Coronary artery (tissue), 2 donors: ENCODE measurements at regions not wholly inside any gene's neighbourhood (a gene's known extent, or its start where the extent isn't known, plus 50 kb on each side); places are given as distances from the start of the nearest gene placed in this dataset.

Experiments used
- DNase-seq: peaks from one replicate; pipeline ENCODE4 v3.0.0-alpha.2; 2017; ENCODE audit warnings: low spot score
- H3K27ac ChIP-seq, 2 donors: fragments of 200-600 bp; sonication (generic); one replicate each; pipeline ENCODE4 v1.5.1; 2016 to 2019
- H3K4me3 ChIP-seq: fragments of 200-600 bp; sonication (generic); 2 replicates; pipeline ENCODE4 v1.5.1; 2016; ENCODE audit warnings: mild to moderate bottlenecking, moderate library complexity
- TF ChIP-seq, protein P1 (sequence below): fragments of 200-600 bp; sonication (generic); IDR thresholded peaks from one replicate; pipeline ENCODE4 v1.5.1; 2019; ENCODE audit warnings: antibody characterized with exemption

DNA sequence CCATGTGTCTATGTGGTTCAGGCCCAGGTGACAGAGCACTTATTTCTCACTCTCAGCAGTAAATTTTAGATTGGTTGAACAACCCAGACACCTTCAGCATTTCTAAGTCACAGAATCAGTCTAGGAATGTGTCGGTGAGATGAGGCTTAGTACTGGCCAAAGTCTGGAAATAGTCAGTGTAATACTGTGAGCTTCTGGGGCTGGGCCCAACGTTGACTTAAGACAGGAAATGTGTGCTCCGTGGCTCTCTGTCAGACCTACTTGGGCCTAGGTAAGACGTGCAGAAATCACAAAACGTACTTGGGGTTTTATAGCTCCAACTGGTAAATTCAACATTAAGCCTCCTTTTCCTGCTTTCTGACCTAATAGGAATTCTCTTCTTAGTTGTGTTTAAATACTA, 160.3 kb upstream of the COL3A1 start:
- H3K4me3 ChIP-seq: no peak overlapping the region
- DNase-seq: no peak
- TF ChIP-seq, protein P1, sequence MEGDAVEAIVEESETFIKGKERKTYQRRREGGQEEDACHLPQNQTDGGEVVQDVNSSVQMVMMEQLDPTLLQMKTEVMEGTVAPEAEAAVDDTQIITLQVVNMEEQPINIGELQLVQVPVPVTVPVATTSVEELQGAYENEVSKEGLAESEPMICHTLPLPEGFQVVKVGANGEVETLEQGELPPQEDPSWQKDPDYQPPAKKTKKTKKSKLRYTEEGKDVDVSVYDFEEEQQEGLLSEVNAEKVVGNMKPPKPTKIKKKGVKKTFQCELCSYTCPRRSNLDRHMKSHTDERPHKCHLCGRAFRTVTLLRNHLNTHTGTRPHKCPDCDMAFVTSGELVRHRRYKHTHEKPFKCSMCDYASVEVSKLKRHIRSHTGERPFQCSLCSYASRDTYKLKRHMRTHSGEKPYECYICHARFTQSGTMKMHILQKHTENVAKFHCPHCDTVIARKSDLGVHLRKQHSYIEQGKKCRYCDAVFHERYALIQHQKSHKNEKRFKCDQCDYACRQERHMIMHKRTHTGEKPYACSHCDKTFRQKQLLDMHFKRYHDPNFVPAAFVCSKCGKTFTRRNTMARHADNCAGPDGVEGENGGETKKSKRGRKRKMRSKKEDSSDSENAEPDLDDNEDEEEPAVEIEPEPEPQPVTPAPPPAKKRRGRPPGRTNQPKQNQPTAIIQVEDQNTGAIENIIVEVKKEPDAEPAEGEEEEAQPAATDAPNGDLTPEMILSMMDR: no peak
- H3K27ac ChIP-seq: peak overlapping the region in 1 of 2 donors; percentile 38

DNA sequence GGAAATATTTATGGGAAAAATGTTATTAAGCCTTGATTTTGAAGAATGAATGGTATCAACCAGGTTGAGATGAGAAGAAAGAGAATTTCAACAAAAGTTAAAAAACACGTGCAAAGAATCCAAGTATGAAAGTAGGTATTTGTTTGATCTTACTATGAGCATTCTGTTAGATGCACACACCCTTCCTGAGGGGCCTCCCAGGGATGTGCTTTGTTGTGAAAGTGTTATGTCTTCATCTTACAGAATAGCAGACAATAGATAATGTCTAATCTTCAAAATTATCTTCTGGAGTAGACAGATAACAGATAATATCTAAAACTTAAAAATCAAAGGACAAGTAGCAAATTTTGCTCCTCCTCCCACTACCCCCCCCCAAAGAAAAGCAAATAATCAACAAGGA, 155.2 kb upstream of the COL3A1 start:
- DNase-seq: no peak
- Histone ChIP-seq H3K27ac (no peak overlapping the region), H3K4me3 (no peak overlapping the region)
- TF ChIP-seq, protein P1: no peak

DNA sequence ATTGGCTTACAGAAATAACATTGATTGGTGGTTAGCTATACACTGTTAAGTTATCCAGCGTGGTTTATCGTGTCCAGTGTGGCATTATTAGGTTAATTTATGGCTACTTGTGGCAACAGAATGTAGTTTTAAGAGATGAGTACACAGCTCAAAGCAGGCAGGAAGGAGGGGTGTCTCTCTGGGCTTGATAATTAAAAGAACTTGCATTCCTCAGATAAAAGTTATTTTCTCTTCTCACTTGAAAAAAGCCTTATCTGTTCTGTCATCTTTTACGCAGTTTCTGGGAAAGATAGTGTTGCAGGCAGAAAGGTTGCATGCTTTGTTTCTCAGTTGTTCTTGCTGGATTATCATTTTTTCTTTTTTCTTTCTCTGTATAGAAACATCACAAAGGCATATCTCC, 154.4 kb upstream of the COL3A1 start:
- TF ChIP-seq, protein P1: no peak
- Histone ChIP-seq H3K4me3 (no peak overlapping the region), H3K27ac (no peak overlapping the region)
- DNase-seq: no peak

DNA sequence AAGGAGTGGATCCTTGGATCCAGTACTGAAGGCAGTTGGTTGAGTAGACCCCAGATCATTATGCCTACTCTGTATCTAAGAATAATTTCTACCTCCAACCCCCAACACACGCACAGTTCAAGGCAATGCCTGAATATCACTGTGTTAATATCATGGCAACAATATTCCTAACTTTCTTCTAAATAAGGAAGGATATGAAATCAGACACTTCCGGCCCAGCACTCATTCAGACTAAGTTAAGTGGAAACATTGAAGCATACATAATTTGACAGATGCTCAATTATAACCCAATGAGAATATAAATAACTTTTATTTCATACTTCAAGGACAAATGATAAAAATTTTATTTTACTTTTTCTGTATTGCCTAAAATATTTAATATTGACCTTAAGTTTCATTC, 153.6 kb upstream of the COL3A1 start:
- Histone ChIP-seq H3K27ac (no peak overlapping the region), H3K4me3 (no peak overlapping the region)
- no peak for DNase-seq
- TF ChIP-seq, protein P1: no peak

DNA sequence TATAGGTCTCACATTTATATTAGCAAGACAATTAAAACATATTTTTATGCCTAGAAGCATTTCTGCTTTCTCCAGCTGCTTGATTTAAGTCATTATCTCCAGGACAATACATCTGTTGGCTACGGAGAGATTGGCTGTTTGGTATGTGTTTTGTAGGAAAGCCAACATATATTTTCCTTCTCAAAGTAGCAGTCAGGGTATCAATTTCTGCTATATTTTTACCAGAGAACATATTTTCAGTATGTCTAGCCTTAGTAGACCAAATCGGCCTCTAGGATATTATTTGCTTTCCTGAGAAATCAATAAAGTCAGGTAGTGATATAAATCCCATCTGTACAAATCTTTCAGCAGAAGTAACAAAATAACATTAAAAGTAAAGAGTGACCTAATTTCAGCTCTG, 150.0 kb upstream of the COL3A1 start:
- no peak overlapping the region for H3K4me3 ChIP-seq
- no peak overlapping the region for H3K27ac ChIP-seq
- DNase-seq: no peak

DNA sequence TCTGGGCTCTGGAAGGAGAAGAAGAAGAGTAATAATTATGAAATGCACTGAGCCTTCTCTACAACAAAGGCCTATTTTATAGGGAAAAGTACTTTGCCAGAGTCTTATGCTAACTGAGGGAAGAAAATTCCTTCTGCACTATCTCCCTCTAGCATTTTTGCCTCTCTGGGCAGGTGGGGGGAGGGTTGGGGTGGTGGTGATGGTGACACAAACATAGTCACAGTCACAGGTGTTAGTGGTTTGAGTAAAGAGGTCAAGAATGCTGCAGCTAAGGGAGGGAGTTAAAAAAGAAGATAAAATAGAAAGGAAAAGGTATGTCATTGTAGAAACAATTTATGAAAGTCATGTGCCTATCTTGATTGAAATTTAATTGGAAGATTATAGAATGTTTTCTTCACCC, 140.8 kb upstream of the COL3A1 start:
- TF ChIP-seq, protein P1: no peak
- Histone ChIP-seq H3K4me3 (no peak overlapping the region), H3K27ac (no peak overlapping the region)
- no peak for DNase-seq

More for the DNA sequence above, 150.0 kb upstream of the COL3A1 start:
- TF ChIP-seq, protein P1: no peak

DNA sequence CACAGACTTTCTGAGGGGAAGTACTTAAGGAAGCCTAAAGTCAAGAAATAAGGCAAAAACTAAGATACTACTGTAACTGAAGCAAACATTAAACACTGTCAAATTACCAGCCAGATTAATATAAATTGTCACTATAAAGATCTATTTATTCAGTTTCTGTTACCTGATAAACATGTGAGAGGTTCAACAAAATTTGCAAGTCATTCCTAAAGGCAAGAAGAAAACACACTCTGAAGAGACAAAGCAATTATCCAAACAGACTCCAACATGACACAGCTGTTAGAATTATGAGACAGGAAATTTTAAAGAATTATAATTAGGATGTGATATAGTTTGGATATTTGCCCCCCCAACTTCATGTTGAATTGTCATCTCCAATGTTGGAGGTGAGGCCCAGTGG, 140.4 kb upstream of the COL3A1 start:
- no peak for DNase-seq
- H3K4me3 ChIP-seq: no peak overlapping the region
- TF ChIP-seq, protein P1: no peak
- no peak overlapping the region for H3K27ac ChIP-seq
